GM12878 (cell line): ENCODE measurements at regions not wholly inside any gene's neighbourhood (a gene's known extent, or its start where the extent isn't known, plus 50 kb on each side); places are given as distances from the start of the nearest gene placed in this dataset.
A peak's percentile ranks its signal among the peaks of the same experiment; 100 is the strongest.

Experiments used
- CTCF ChIP-seq, 3 experiments: IDR thresholded peaks in 2 of 3; conservative IDR thresholded peaks in 1 of 3; 2 replicates each; pipeline ENCODE4 v1.5.1; 2011; ENCODE audit warnings: low read depth in 3 of 3, low read length in 3 of 3, mild to moderate bottlenecking in 3 of 3, control low read depth in 2 of 3, moderate library complexity in 2 of 3, inconsistent platforms in 1 of 3, mixed read lengths in 1 of 3; ENCODE audit not compliant: control insufficient read depth in 2 of 3, insufficient read depth in 1 of 3; ENCODE audit errors: extremely low read depth in 1 of 3
- DPF2 ChIP-seq: fragments of 450-650 bp; IDR thresholded peaks from 2 replicates; pipeline ENCODE4 v1.6.1; 2017; ENCODE audit warnings: mild to moderate bottlenecking
- POLR2A ChIP-seq: IDR thresholded peaks from 2 replicates; pipeline ENCODE4 v1.6.1; 2011; ENCODE audit warnings: low read depth, mild to moderate bottlenecking, low read length
- SMARCA5 ChIP-seq: fragments of 450-650 bp; IDR thresholded peaks from 2 replicates; pipeline ENCODE4 v1.6.1; 2017; ENCODE audit warnings: mild to moderate bottlenecking
- USF1 ChIP-seq: IDR thresholded peaks from 2 replicates; pipeline ENCODE4 v1.6.1; 2011; ENCODE audit warnings: borderline replicate concordance, low read depth, mild to moderate bottlenecking, moderate library complexity, mixed read lengths, low read length; ENCODE audit not compliant: insufficient read depth; ENCODE audit errors: extremely low read length

GRCh38 chr2:177029501-177029900 is 183.1 kb upstream of the HNRNPA3 start:
- TF ChIP-seq CTCF (IDR thresholded peaks at IDR 0.05 in 2 of 3, conservative IDR thresholded peaks at IDR 0.05 in 1 of 3; ENCODE audit: control insufficient read depth in 2 of 3, extremely low read depth in 1 of 3, insufficient read depth in 1 of 3, low read depth in 3 of 3, low read length in 3 of 3) (peak in 1 of 3 experiments; percentile 36; a peak in 1 of 6 replicates), POLR2A (no peak), DPF2 (no peak), SMARCA5 (no peak), USF1 (no peak)
